GM23338 (cell line): ENCODE measurements at regions not wholly inside any gene's neighbourhood (a gene's known extent, or its start where the extent isn't known, plus 50 kb on each side); places are given as distances from the start of the nearest gene placed in this dataset.

ENCODE experiments used
- EZH2 ChIP-seq: fragments of 200-600 bp; sonication (generic); IDR thresholded peaks from one replicate; pipeline ENCODE4 v1.8.0; 2017; ENCODE audit warnings: antibody characterized with exemption, mild to moderate bottlenecking, low read depth; ENCODE audit not compliant: unreplicated experiment
- POLR2AphosphoS5 ChIP-seq: IDR thresholded peaks from 2 replicates; pipeline ENCODE4 v1.6.1; 2016; ENCODE audit warnings: antibody characterized with exemption, low read depth
- REST ChIP-seq: IDR thresholded peaks from one replicate; pipeline ENCODE4 v1.6.1; 2018; ENCODE audit warnings: antibody characterized with exemption; ENCODE audit not compliant: unreplicated experiment
- TF ChIP-seq, protein P1 (sequence below), 2 experiments: fragments of 200-600 bp in 1 of 2; sonication (generic) in 1 of 2; conservative IDR thresholded peaks; 2 replicates each; pipeline versions ENCODE4 v1.5.1 to v1.6.1; 2016 to 2017; ENCODE audit warnings: antibody characterized with exemption in 2 of 2, low read depth in 2 of 2, mild to moderate bottlenecking in 2 of 2, moderate library complexity in 1 of 2

GRCh38 chr18:6561016-6561415, 146.3 kb upstream of the L3MBTL4 start:
- no peak for TF ChIP-seq POLR2AphosphoS5
- no peak for TF ChIP-seq EZH2
- TF ChIP-seq, protein P1, sequence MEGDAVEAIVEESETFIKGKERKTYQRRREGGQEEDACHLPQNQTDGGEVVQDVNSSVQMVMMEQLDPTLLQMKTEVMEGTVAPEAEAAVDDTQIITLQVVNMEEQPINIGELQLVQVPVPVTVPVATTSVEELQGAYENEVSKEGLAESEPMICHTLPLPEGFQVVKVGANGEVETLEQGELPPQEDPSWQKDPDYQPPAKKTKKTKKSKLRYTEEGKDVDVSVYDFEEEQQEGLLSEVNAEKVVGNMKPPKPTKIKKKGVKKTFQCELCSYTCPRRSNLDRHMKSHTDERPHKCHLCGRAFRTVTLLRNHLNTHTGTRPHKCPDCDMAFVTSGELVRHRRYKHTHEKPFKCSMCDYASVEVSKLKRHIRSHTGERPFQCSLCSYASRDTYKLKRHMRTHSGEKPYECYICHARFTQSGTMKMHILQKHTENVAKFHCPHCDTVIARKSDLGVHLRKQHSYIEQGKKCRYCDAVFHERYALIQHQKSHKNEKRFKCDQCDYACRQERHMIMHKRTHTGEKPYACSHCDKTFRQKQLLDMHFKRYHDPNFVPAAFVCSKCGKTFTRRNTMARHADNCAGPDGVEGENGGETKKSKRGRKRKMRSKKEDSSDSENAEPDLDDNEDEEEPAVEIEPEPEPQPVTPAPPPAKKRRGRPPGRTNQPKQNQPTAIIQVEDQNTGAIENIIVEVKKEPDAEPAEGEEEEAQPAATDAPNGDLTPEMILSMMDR (conservative IDR thresholded peaks at IDR 0.05; ENCODE audit: low read depth in 2 of 2) = no peak
- TF ChIP-seq REST = no peak
